H9 (cell line): ENCODE measurements at regions not wholly inside any gene's neighbourhood (a gene's known extent, or its start where the extent isn't known, plus 50 kb on each side); places are given as distances from the start of the nearest gene placed in this dataset.

Experiments
- DNase-seq: peaks from one replicate; pipeline ENCODE4 v3.0.0-alpha.2; 2017
- H2AFZ ChIP-seq: one replicate; pipeline ENCODE4 v1.6.1; 2013; ENCODE audit warnings: mild to moderate bottlenecking, low read length, control low read depth, moderate library complexity
- H2AK5ac ChIP-seq: 2 replicates; pipeline ENCODE4 v1.6.1; 2013; ENCODE audit warnings: low read length, control low read depth, mixed read lengths; ENCODE audit not compliant: insufficient read length
- H2BK120ac ChIP-seq: one replicate; pipeline ENCODE4 v1.6.1; 2013; ENCODE audit warnings: low read depth, mild to moderate bottlenecking, low read length, control low read depth, inconsistent platforms; ENCODE audit not compliant: poor library complexity, severe bottlenecking
- H2BK12ac ChIP-seq: 2 replicates; pipeline ENCODE4 v1.6.1; 2013; ENCODE audit warnings: low read length, control low read depth, mixed read lengths, low read depth; ENCODE audit not compliant: insufficient read length
- H2BK15ac ChIP-seq: 2 replicates; pipeline ENCODE4 v1.6.1; 2013; ENCODE audit warnings: low read depth, low read length, control low read depth
- H2BK20ac ChIP-seq: one replicate; pipeline ENCODE4 v1.6.1; 2013; ENCODE audit warnings: low read depth, mild to moderate bottlenecking, low read length, control low read depth, inconsistent platforms; ENCODE audit not compliant: poor library complexity, severe bottlenecking
- H2BK5ac ChIP-seq: 2 replicates; pipeline ENCODE4 v1.6.1; 2013; ENCODE audit warnings: low read length, control low read depth, mixed read lengths; ENCODE audit not compliant: insufficient read length
- H3K14ac ChIP-seq: 2 replicates; pipeline ENCODE4 v1.6.1; 2013; ENCODE audit warnings: low read length, control low read depth; ENCODE audit not compliant: insufficient read depth
- H3K18ac ChIP-seq: 2 replicates; pipeline ENCODE4 v1.6.1; 2013; ENCODE audit warnings: low read depth, mild to moderate bottlenecking, mixed read lengths, low read length, control low read depth; ENCODE audit not compliant: insufficient read length
- H3K23ac ChIP-seq: 2 replicates; pipeline ENCODE4 v1.6.1; 2013; ENCODE audit warnings: low read length, control low read depth, mixed read lengths, low read depth; ENCODE audit not compliant: insufficient read length
- H3K23me2 ChIP-seq: 2 replicates; pipeline ENCODE4 v1.6.1; 2013; ENCODE audit warnings: low read depth, mild to moderate bottlenecking, mixed read lengths, low read length, control low read depth; ENCODE audit not compliant: insufficient read length, poor library complexity, severe bottlenecking
- H3K27ac ChIP-seq: 2 replicates; pipeline ENCODE4 v1.5.1; 2013; ENCODE audit warnings: low read length, control low read depth, mixed read lengths, low read depth; ENCODE audit not compliant: insufficient read length
- H3K27me3 ChIP-seq: 2 replicates; pipeline ENCODE4 v1.6.1; 2013; ENCODE audit warnings: low read length, control low read depth, inconsistent platforms; ENCODE audit not compliant: insufficient read depth
- H3K4ac ChIP-seq: 2 replicates; pipeline ENCODE4 v1.6.1; 2013; ENCODE audit warnings: low read depth, mild to moderate bottlenecking, control low read depth, inconsistent platforms, low read length, moderate library complexity
- H3K4me1 ChIP-seq: 2 replicates; pipeline ENCODE4 v1.6.1; 2013; ENCODE audit warnings: low read length, control low read depth, inconsistent platforms; ENCODE audit not compliant: insufficient read depth
- H3K4me2 ChIP-seq: 2 replicates; pipeline ENCODE4 v1.6.1; 2013; ENCODE audit warnings: low read length, control low read depth, mixed read lengths; ENCODE audit not compliant: insufficient read length, insufficient read depth
- H3K56ac ChIP-seq: 2 replicates; pipeline ENCODE4 v1.6.1; 2013; ENCODE audit warnings: low read depth, mild to moderate bottlenecking, mixed read lengths, low read length, control low read depth; ENCODE audit not compliant: insufficient read length
- H3K79me1 ChIP-seq: 2 replicates; pipeline ENCODE4 v1.6.1; 2013; ENCODE audit warnings: low read depth, mild to moderate bottlenecking, moderate library complexity, low read length, control low read depth, inconsistent platforms; ENCODE audit not compliant: insufficient read depth, poor library complexity, severe bottlenecking
- H3K79me2 ChIP-seq: 2 replicates; pipeline ENCODE4 v1.6.1; 2013; ENCODE audit warnings: low read length, control low read depth, inconsistent platforms; ENCODE audit not compliant: insufficient read depth
- H3K9ac ChIP-seq: 2 replicates; pipeline ENCODE4 v1.6.1; 2013; ENCODE audit warnings: low read length, control low read depth, mixed read lengths; ENCODE audit not compliant: insufficient read length; ENCODE audit errors: extremely low read depth
- H3K9me3 ChIP-seq: one replicate; pipeline ENCODE4 v1.6.1; 2013; ENCODE audit warnings: low read depth, low read length, inconsistent platforms; ENCODE audit not compliant: control insufficient read depth
- H3T11ph ChIP-seq: one replicate; pipeline ENCODE4 v1.6.1; 2013; ENCODE audit warnings: mild to moderate bottlenecking, low read length, control low read depth, inconsistent platforms
- H4K20me1 ChIP-seq: one replicate; pipeline ENCODE4 v1.6.1; 2013; ENCODE audit not compliant: control insufficient read depth, insufficient read length, insufficient read depth
- H4K5ac ChIP-seq: 2 replicates; pipeline ENCODE4 v1.6.1; 2013; ENCODE audit warnings: low read depth, mild to moderate bottlenecking, mixed read lengths, low read length, control low read depth; ENCODE audit not compliant: insufficient read length
- H4K8ac ChIP-seq: replicated peaks from 2 replicates; pipeline ENCODE4 v1.6.1; 2013; ENCODE audit warnings: low read length, control low read depth, mixed read lengths, low read depth; ENCODE audit not compliant: insufficient read length
- H4K91ac ChIP-seq: 2 replicates; pipeline ENCODE4 v1.6.1; 2013; ENCODE audit warnings: low read depth, mild to moderate bottlenecking, moderate library complexity, mixed read lengths, low read length, control low read depth; ENCODE audit not compliant: insufficient read length
- H3K27ac Mint-ChIP-seq, 3 experiments: 2 replicates in 2 of 3; 3 replicates in 1 of 3; pipeline ENCODE4 v1.8.0; 2020 to 2021; ENCODE audit warnings: mixed read lengths in 3 of 3, mild to moderate bottlenecking in 1 of 3, moderate library complexity in 1 of 3
- H3K27me3 Mint-ChIP-seq: 2 replicates; pipeline ENCODE4 v1.8.0; 2021; ENCODE audit warnings: low read depth, mild to moderate bottlenecking, moderate library complexity, mixed read lengths
- H3K36me3 Mint-ChIP-seq, 3 experiments: 2 replicates in 2 of 3; 3 replicates in 1 of 3; pipeline ENCODE4 v1.8.0; 2020 to 2021; ENCODE audit warnings: low read depth in 3 of 3, mixed read lengths in 3 of 3; ENCODE audit not compliant: insufficient read depth in 1 of 3
- H3K4me1 Mint-ChIP-seq, 2 experiments: 2 replicates each; pipeline ENCODE4 v1.8.0; 2020; ENCODE audit warnings: mixed read lengths in 2 of 2
- H3K4me3 Mint-ChIP-seq, 2 experiments: 2 replicates in 1 of 2; 3 replicates in 1 of 2; pipeline ENCODE4 v1.8.0; 2020 to 2021; ENCODE audit warnings: mild to moderate bottlenecking in 2 of 2, mixed read lengths in 2 of 2, moderate library complexity in 1 of 2
- H3K9me3 Mint-ChIP-seq, 2 experiments: 2 replicates in 1 of 2; 3 replicates in 1 of 2; pipeline ENCODE4 v1.8.0; 2020; ENCODE audit warnings: mild to moderate bottlenecking in 2 of 2, mixed read lengths in 2 of 2, moderate library complexity in 1 of 2
- WGBS: extraction: QIAGEN DNeasy Blood & Tissue Kit; methylation state at CpG from one replicate; pipeline ENCODE4 v1.1.7; 2013; ENCODE audit warnings: missing lambda C conversion rate, low lambda C conversion rate, mixed read lengths; ENCODE audit not compliant: insufficient read length; ENCODE audit errors: extremely low coverage; 5-methylcytosine and 5-hydroxymethylcytosine counted together
- TF ChIP-seq, protein P1 (sequence below): fragments of 200-600 bp; sonication (generic); conservative IDR thresholded peaks from 3 replicates; pipeline ENCODE4 v1.8.0; 2021; ENCODE audit warnings: antibody characterized with exemption, mild to moderate bottlenecking

DNA sequence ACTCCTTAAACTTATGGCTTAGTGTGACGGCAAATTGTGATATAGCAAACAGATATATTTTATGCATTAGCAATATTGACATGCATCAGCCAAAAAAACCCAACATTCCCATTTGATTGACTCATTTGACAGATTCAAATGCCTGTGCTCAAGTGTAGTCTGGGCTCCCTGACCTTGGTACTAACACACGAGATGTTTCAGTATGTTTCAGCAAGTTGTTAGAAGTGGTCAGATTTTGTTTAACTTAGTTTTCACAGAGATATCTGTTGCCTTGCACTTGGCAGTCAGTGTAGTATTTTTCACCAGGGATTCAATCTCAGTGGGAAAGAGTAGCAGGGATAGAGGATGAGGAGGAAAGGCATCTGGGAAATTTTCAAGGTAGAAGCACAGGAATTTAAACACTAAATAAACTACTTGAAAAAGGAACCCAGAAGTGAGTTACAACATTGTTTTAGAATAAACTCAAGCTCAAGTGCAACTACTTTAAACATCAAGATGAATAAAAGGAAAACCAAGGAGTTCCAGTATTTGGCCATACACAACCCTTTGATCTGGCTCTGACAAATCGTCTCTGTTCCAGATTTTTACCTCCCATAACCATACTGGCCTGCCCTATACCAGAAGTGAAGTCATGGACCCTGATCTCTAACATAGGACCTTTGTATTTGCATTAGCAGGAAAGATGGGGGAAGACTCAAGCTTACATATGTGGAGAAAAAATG is 56.5 kb upstream of the BLID start:
- no peak overlapping the region for H3K4me2 ChIP-seq
- no peaks in the 10 kb centered on the region for H3K23me2 ChIP-seq
- no peak overlapping the region for H2AFZ ChIP-seq
- Mint-ChIP-seq H3K9me3 (no peaks in the 10 kb centered on the region; a peak in 1 of 5 replicates), H3K27me3 (no peaks in the 10 kb centered on the region; the same call in none of the 2 replicates), H3K4me3 (no peak overlapping the region), H3K27ac (no peak overlapping the region), H3K36me3 (no peaks in the 10 kb centered on the region), H3K4me1 (peaks cover 7 to 8% of the 10 kb centered on the region in 2 experiments)
- no peak overlapping the region for H3K4ac ChIP-seq
- H3K56ac ChIP-seq: no peak overlapping the region
- no peaks in the 10 kb centered on the region for H3K79me1 ChIP-seq
- no peak overlapping the region for H3K27ac ChIP-seq
- H3T11ph ChIP-seq: no peak overlapping the region
- no peak overlapping the region for H2BK20ac ChIP-seq
- no peaks in the 10 kb centered on the region for H4K20me1 ChIP-seq
- H3K4me1 ChIP-seq: no peaks in the 10 kb centered on the region; the same call in 1 of the 2 replicates
- H2BK120ac ChIP-seq: no peak overlapping the region
- TF ChIP-seq, protein P1, sequence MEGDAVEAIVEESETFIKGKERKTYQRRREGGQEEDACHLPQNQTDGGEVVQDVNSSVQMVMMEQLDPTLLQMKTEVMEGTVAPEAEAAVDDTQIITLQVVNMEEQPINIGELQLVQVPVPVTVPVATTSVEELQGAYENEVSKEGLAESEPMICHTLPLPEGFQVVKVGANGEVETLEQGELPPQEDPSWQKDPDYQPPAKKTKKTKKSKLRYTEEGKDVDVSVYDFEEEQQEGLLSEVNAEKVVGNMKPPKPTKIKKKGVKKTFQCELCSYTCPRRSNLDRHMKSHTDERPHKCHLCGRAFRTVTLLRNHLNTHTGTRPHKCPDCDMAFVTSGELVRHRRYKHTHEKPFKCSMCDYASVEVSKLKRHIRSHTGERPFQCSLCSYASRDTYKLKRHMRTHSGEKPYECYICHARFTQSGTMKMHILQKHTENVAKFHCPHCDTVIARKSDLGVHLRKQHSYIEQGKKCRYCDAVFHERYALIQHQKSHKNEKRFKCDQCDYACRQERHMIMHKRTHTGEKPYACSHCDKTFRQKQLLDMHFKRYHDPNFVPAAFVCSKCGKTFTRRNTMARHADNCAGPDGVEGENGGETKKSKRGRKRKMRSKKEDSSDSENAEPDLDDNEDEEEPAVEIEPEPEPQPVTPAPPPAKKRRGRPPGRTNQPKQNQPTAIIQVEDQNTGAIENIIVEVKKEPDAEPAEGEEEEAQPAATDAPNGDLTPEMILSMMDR: no peak
- H2BK15ac ChIP-seq: no peak overlapping the region
- H3K79me2 ChIP-seq: no peaks in the 10 kb centered on the region
- no peak overlapping the region for H2BK5ac ChIP-seq
- H4K91ac ChIP-seq: no peak overlapping the region
- H2AK5ac ChIP-seq: no peak overlapping the region
- DNase-seq: no peak
- H2BK12ac ChIP-seq: no peak overlapping the region
- H3K18ac ChIP-seq: no peak overlapping the region
- H3K23ac ChIP-seq: no peak overlapping the region
- no peak overlapping the region for H3K9ac ChIP-seq
- no peak overlapping the region for H4K5ac ChIP-seq
- no peaks in the 10 kb centered on the region for H3K9me3 ChIP-seq
- H3K27me3 ChIP-seq: no peaks in the 10 kb centered on the region
- WGBS: no CpG with 5 or more reads among the region's 3 CpGs
- H3K14ac ChIP-seq: no peak overlapping the region
- H4K8ac ChIP-seq: no peak overlapping the region
